NB4 (cell line): ENCODE measurements at regions not wholly inside any gene's neighbourhood (a gene's known extent, or its start where the extent isn't known, plus 50 kb on each side); places are given as distances from the start of the nearest gene placed in this dataset.

Experiments used
- DNase-seq: peaks from one replicate; pipeline ENCODE4 v3.0.0; 2010; ENCODE audit warnings: low read depth
- H3K4me3 ChIP-seq: one replicate; pipeline ENCODE4 v1.5.1; 2011; ENCODE audit warnings: mild to moderate bottlenecking, low read depth, low read length, moderate library complexity
- CTCF ChIP-seq: IDR thresholded peaks from one replicate; pipeline ENCODE4 v1.5.1; 2012; ENCODE audit warnings: low read depth, low read length
- MAX ChIP-seq: IDR thresholded peaks from 2 replicates; pipeline ENCODE4 v1.6.1; 2011; ENCODE audit warnings: low read depth, low read length
- MYC ChIP-seq: IDR thresholded peaks from 2 replicates; pipeline ENCODE4 v1.6.1; 2011; ENCODE audit warnings: low read depth, low read length
- POLR2A ChIP-seq: IDR thresholded peaks from 2 replicates; pipeline ENCODE4 v1.6.1; 2011; ENCODE audit warnings: mild to moderate bottlenecking; ENCODE audit not compliant: insufficient read length; ENCODE audit errors: extremely low read depth

GRCh38 chr7:130906575-130906974 lies 172.6 kb upstream of the KLF14 start:
- TF ChIP-seq CTCF (no peak), POLR2A (no peak), MYC (no peak), MAX (no peak)
- DNase-seq = no peak
- no peak overlapping the region for H3K4me3 ChIP-seq

GRCh38 chr7:130907439-130907838 lies 173.4 kb upstream of the KLF14 start:
- H3K4me3 ChIP-seq = no peak overlapping the region
- DNase-seq = no peak
- no peak for TF ChIP-seq POLR2A
- no peak for TF ChIP-seq MAX
- no peak for TF ChIP-seq CTCF

- H3K4me3 ChIP-seq = no peak overlapping the region
- no peak for DNase-seq
- TF ChIP-seq POLR2A (no peak), MAX (no peak)
Measured at GRCh38 chr7:130908345-130909160, 174.5 kb upstream of the KLF14 start.

GRCh38 chr7:130909161-130909836 lies 175.3 kb upstream of the KLF14 start:
- no peak for DNase-seq
- no peak overlapping the region for H3K4me3 ChIP-seq

GRCh38 chr7:130909881-130910672 lies 176.1 kb upstream of the KLF14 start:
- H3K4me3 ChIP-seq = peak overlapping the region; percentile 90
- no peak for DNase-seq
- no peak for TF ChIP-seq CTCF
- no peak for TF ChIP-seq MAX
- TF ChIP-seq MYC = no peak
- TF ChIP-seq POLR2A = no peak

More at GRCh38 chr7:130909161-130909836, 175.3 kb upstream of the KLF14 start:
- TF ChIP-seq CTCF = no peak
- no peak for TF ChIP-seq MAX
- TF ChIP-seq POLR2A = no peak
- no peak for TF ChIP-seq MYC
